22Rv1 (cell line): ENCODE measurements at regions not wholly inside any gene's neighbourhood (a gene's known extent, or its start where the extent isn't known, plus 50 kb on each side); places are given as distances from the start of the nearest gene placed in this dataset.

Experiments used
- ZFX ChIP-seq: fragments of 450-650 bp; IDR thresholded peaks from 2 replicates; pipeline ENCODE4 v1.6.1; 2017; ENCODE audit warnings: antibody characterized with exemption, borderline replicate concordance
- TF ChIP-seq, protein P1 (sequence below): fragments of 450-650 bp; IDR thresholded peaks from 2 replicates; pipeline ENCODE4 v1.5.1; 2017; ENCODE audit warnings: mild to moderate bottlenecking

DNA sequence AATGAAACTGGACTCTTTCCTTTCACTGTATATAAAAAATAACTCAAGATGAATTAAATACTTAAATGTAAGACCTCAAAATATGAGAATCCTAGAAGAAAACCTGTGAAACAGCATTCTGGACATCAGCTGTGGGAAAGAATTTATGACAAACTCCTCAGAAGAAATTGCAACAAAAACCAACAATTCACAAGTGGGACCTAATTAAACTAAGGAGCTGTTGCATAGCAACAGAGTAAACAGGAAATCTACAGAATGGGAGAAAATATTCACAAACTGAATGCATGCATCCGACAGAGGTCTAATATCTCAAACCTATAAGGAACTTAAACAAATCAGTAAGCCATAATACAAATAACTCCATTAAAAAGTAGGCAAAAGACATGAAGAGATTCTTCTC, 851.7 kb upstream of the PCDH10 start:
- TF ChIP-seq, protein P1, sequence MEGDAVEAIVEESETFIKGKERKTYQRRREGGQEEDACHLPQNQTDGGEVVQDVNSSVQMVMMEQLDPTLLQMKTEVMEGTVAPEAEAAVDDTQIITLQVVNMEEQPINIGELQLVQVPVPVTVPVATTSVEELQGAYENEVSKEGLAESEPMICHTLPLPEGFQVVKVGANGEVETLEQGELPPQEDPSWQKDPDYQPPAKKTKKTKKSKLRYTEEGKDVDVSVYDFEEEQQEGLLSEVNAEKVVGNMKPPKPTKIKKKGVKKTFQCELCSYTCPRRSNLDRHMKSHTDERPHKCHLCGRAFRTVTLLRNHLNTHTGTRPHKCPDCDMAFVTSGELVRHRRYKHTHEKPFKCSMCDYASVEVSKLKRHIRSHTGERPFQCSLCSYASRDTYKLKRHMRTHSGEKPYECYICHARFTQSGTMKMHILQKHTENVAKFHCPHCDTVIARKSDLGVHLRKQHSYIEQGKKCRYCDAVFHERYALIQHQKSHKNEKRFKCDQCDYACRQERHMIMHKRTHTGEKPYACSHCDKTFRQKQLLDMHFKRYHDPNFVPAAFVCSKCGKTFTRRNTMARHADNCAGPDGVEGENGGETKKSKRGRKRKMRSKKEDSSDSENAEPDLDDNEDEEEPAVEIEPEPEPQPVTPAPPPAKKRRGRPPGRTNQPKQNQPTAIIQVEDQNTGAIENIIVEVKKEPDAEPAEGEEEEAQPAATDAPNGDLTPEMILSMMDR, result no peak
- TF ChIP-seq ZFX, result no peak
